GM21381 (cell line): ENCODE measurements at regions not wholly inside any gene's neighbourhood (a gene's known extent, or its start where the extent isn't known, plus 50 kb on each side); places are given as distances from the start of the nearest gene placed in this dataset.

Source experiments
- ATAC-seq: cut with Tn5 transposase; IDR thresholded peaks from one replicate; pipeline ENCODE4 v1.9.1; 2021; ENCODE audit warnings: mild to moderate bottlenecking, moderate library complexity; ENCODE audit not compliant: unreplicated experiment

DNA sequence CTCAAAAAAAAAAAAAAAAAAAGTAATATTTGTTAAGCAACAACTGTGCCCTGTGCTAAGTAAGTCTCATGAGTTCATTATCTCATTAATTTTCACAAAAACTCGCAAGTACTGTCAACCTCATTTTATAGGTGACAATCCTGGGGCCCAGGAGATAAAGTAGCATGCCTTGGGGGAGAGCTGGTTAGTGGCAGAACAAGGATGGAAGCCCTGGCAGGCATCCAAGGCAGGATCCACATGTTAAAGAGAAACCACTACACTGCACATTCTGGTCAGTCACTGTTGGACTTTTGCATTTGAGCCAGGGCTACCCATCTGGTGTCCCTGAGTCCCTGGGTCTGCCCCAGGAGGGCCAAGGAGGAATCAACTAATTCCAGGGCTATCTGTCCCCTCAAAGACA, 54.6 kb downstream of the ZFP36L2 start:
- no peak for ATAC-seq

DNA sequence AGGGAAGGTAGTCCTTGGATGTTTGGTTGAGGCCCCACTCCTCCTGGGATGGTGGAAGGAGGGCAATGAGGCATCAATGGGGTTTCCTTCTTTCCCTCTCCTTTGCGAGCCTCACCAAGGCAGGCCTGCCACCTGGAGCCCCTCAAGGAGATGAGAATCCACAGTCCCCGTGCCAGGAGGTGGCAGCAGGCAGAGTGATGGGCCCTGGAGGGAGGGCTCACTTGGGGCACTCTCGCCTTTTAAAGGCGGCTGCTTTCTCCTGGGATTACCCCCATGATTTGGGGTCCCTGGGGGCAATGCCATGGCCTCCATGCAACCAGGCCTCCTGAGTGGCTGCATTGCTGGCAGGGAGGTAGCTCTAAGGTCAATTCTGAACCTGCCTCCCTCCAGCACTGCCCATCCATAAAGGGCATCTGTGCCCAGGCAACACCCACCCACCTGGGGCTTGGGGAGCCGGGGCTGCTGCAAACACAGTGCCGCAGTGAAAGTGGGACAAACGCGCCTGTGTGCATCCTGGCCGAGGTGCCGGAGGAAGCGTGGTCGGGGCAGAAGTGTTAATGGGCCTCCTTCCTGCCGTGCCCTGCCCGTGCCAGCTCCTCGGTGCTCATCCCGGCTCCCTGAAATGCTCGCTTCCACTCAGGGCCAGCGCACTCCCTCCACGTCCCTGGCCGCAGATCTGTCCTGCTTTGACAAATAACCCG, 55.9 kb downstream of the ZFP36L2 start:
- no peak for ATAC-seq

DNA sequence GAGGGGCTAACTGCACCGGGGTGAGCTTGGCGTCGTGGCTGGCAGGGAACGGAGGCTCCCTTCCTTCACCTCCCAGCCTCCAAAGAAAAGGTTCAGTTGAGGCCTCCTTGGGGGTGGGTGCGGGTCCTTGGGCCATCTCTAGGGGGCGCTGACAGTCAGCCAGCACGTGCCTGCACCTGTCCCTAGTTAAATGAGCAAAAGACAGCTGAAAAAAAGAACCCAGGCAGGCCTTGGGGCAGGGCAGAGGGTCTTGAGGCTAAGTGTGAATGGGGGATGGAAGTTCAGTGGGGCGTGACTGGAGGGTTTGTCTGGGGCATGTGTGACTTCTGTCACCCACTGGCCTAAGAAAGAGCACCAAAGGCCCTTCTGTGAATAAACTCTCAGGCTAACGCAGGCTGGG, 56.4 kb downstream of the ZFP36L2 start:
- ATAC-seq: no peak

GRCh38 chr2:43169099-43169945, 57.1 kb downstream of the ZFP36L2 start:
- no peak for ATAC-seq

- ATAC-seq: no peak
Observed at GRCh38 chr2:43168016-43168369, 58.4 kb downstream of the ZFP36L2 start.

DNA sequence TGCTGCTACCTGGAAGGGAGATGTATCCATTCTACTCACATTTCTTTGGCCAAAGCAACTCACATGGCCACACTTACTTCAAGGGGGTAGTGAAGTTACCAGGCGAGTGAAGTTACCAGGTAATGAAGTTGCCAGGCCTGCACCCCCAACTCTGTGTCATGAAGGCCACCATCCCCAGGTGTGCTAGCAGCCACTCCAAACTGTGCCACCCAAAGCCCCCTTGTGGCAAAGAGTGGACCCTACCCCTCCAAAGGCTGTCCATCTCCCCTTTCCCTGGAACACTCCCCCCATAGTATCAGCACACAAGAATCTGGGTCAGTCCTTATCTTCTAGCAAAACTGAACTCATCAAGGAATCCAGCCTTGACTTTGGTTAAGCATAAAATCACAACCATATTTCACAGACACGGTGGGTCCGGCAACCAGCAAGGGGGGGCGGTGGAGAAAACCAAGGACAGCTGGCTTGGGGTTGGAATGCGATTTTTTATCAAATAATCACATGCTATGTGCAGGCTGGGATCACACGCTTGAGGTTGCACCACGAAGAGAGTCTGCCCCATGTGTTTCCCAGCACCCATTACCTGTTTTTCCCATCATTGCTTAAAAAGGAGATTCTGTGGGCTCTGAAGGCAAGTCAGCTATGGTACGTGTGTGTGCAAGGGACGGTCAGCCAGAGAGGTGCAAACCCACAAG, 60.9 kb downstream of the ZFP36L2 start:
- no peak for ATAC-seq

DNA sequence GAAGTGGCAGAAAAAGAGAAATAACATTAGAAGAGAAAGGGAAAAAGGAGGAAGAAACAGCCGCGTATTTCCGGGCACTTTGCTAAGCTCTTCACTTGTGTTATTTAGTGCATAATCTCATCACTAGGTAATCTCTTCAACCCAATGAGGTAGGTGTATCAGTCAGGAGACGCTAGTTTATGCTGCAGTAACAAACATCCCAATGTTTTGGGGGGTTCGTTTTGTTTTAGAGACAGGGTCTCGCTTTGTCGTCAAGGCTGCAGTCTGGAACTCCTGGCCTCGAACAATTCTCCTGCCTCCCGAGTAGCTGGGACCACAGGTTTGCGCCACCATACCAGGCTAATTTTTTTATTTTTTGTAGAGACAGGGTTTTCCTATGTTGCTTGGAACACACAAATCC, 61.7 kb downstream of the ZFP36L2 start:
- no peak for ATAC-seq

DNA sequence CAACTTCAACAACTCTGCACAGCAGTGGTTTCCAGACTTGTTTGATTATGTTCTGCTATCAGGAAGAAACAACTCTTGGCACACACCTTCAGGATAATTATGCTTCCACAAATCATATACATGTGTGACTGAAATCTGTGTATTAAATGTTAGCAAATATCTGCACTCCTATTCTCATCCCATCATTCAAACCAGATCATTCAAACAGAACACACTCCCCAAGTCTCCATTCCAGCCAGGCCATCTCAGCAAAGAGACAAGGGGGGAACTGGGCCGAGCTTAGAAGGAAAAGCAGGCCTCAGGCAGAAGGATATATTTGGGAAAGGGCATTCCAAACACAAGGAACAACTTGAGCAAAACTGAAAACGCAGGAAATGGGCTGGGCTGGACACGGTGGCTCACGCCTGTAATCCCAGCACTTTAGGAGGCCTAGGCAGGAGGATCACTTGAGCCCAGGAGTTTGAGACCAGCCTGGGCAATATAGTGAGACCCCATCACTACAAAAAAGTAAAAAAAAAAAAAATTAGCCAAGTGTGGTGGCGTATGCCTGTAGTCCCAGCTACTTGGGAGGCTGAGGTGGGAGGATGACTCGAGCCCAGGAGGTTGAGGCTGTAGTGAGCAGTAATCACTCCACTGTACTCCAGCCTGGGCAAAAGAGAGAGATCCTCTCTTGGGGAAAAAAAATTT, 62.7 kb downstream of the ZFP36L2 start:
- ATAC-seq: no peak

GRCh38 chr2:43162511-43162776, 64.0 kb downstream of the ZFP36L2 start:
- ATAC-seq: no peak

- no peak for ATAC-seq
Observed at GRCh38 chr2:43161650-43162510, 64.5 kb downstream of the ZFP36L2 start.

DNA sequence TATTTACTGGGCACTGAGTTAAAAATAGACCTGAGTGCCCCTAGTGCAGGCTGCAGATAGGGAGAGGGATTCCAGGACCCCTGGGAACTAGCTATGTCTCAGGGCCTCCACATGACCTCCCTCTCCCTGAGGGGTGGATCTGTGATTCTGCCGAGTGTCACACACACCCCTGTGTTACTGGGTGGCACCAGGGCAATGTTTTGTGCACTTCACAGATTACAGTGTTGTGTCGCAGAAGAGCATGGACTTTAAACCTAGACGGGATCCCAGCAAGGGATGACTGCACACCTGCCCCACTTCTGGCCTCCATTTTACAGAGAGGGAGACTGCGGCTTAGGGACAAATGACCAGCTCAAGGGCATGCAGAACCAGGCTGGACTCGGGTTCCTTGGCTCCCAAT, 65.6 kb downstream of the ZFP36L2 start:
- no peak for ATAC-seq

DNA sequence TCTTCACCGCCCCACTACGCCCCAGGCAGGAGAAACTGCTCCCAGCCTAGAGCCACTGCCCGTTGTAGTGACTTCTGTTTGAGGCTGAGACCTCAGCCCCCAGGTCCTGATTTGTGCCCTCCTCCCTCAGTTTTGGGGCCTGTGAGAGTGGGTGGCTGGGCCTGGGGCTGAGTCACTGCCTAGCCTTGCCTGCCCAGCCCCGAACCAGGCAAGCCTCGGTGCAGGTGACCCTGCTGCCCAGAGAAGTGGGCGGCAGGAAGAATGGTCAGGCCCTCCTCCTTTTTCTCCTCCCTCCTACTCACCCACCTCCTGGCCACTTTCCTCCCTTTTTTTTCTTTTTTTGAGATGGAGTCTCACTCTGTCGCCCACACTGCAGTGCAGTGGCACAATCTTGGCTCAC, 66.6 kb downstream of the ZFP36L2 start:
- ATAC-seq: no peak

GRCh38 chr2:43158259-43158880, 68.0 kb downstream of the ZFP36L2 start:
- peak; percentile 16 for ATAC-seq

GRCh38 chr2:43157506-43158246, 68.7 kb downstream of the ZFP36L2 start:
- ATAC-seq: no peak

- no peak for ATAC-seq
Observed at GRCh38 chr2:43155851-43156411, 70.5 kb downstream of the ZFP36L2 start.

- no peak for ATAC-seq
Observed at GRCh38 chr2:43154685-43155084, 71.7 kb downstream of the ZFP36L2 start.

- no peak for ATAC-seq
Observed at GRCh38 chr2:43152741-43153647, 73.4 kb downstream of the ZFP36L2 start.

GRCh38 chr2:43152186-43152585, 74.2 kb downstream of the ZFP36L2 start:
- no peak for ATAC-seq
